CD4-positive, alpha-beta T cell treated with Interferon alpha-2 for 1 hour (primary cell): ENCODE measurements at regions not wholly inside any gene's neighbourhood (a gene's known extent, or its start where the extent isn't known, plus 50 kb on each side); places are given as distances from the start of the nearest gene placed in this dataset.
"Not testable (repeated sequence)": the region's sequence is repeated elsewhere in the genome, so short reads cannot be mapped to it uniquely, and the experiment has no call there.

Experiments
- DNase-seq, 2 donors: peaks; one replicate each; pipeline ENCODE4 v3.0.0-alpha.2; 2020 to 2022

DNA sequence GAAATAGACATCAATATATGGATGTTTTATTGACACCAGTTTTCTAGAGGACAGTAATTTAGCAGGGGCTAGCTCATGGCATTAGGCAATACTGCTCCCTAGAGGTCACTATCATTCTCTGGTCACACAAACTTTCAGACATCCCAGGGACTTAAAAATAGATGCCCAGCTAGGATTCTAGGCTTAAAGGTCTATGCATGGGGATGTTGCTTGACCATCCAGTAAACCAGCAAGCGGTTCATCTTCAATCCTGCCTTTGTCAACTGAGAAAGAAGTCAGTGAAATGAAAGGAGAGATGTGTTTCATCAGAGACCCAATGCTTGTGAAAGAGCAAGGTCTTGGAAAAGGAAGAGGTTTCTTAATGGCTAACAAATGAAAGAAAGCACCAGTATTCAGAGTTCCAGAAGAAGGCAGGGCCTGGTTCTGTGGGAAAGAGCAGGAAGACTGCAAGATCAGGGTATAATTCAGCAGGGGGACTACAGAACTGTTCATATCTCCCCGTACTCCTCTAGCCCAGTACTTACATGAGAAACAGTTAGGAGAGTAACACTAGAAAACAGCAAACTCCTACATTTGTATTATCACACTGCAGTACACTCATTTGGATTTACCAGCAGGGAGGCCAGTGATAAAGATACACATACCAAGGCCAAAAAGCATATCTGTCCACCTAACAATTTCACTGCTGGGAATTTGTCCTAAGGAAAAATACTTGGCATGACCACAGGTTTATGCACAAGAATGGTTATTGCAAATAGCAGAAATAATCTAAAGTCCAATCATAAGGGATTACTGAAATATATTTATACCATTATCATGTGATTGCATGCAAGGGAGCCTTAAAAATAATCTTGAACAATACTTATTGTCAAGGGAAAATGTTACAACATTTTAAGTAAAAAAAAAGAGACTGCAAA is 151.4 kb upstream of the LAMA2 start:
- DNase-seq = peak in 1 of 2 donors; percentile 3

DNA sequence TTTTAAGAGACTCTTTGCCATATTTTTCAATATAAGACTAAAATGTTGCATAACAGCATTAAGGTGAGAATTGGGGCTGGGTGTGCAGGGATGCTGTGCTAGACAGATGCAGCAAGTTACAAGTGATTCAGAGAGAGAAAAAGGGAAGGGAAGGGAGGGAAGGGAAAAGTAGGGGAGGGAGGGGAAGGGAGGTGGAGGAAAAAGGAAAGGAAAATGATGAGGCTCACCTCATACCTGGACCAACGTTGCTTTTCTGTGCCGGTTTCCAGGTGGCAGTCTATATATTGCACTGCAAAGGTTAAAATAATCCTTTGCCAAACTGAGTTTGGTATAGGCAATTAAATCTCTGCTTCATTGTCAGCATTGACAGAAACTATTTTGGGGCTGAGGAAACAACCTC is 155.4 kb upstream of the LAMA2 start:
- DNase-seq = no peak

DNA sequence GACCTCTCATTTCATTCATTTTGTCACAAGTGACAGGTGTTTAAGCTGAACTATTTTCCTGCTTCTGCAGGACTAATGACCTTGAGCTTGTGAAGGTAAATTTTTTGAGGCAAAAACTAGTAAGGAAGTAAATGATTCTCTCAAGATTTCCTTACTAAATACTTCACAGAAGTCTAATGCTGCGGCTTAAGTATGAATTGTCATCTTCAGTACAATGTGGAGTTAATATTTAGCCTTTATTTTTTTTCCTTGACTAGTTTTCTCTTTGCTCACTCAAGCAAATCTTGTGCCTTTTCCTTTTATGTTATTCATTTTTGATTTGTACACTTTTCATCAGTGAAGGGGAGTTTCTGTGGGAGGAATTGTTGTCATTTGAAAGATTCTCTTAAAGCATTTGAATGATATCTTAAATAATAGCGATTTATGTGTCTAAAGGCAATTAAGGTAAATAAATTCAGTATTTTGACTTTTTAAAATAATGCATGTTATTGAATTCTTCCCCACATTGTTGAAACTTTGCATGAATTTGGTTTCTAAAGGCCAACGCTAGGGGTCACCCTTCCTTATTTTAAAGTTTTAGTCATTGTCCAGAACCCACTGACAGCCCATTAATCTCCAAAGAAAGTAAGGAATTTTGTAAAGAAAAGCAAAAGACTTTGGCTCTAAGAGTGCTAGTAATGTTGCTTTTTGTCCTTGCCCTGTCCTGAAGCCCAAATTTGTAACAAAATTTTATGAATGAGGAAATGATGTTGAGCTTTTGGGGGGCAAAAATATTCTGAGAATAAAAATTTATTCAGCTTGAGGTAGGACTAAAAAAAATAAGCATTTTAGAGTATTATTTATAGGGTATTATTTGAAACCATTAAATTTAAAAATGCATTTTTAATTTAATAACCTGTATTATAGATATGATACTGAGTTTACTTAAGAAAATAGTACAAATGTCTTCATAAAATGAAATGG is 157.4 kb upstream of the LAMA2 start:
- peak in 1 of 2 donors; percentile 21 for DNase-seq

- DNase-seq = no peak
Observed at GRCh38 chr6:128724738-128725137, 158.2 kb upstream of the LAMA2 start.

GRCh38 chr6:128723667-128724066 is 159.3 kb upstream of the LAMA2 start:
- DNase-seq = no peak

GRCh38 chr6:128720891-128721290 is 162.0 kb upstream of the LAMA2 start:
- no peak for DNase-seq

- no peak for DNase-seq
Observed at GRCh38 chr6:128719786-128720185, 163.2 kb upstream of the LAMA2 start.

- DNase-seq = no peak
Observed at GRCh38 chr6:128713461-128713860, 169.5 kb upstream of the LAMA2 start.

- DNase-seq = no peak
Observed at GRCh38 chr6:128712898-128713297, 170.0 kb upstream of the LAMA2 start.

DNA sequence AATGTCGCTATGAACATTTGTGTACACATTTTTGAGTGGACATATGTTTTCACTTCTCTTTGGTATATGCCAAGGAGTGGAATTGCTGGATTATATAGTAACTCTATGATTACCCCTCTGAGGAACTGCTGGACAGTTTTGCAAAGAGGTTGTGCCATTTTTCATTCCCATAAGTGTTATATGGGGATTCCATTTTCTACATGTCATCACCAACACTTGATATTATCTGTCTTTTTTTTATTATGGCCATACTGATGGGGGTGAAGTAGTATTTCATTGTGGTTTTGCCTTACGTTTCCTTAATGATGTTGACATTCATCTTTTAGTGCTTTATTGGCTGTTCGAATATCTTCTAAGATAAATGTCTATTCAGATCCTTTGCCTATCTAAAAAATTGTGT is 171.8 kb upstream of the LAMA2 start:
- no peak for DNase-seq

- DNase-seq = no peak
Observed at GRCh38 chr6:128710315-128710714, 172.6 kb upstream of the LAMA2 start.

DNA sequence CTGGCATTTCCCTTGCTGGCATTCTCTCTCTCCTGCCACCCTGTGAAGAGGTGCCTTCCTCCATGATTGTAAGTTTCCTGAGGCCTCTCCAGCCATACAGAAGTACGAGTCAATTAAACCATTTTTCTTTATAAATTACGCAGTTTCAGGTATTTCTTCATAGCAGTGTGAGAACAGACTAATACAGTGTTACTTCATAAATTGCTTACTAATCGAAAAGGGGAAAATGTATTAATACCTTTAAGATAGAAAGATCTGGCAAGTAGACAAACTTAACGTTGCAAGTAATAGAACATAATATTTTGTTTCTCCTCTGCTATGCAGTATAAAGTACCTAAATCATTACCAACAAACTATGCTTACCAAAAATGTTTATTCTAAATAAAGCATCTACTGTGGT is 178.3 kb upstream of the LAMA2 start:
- DNase-seq = no peak

- DNase-seq = not testable (repeated sequence)
Observed at GRCh38 chr6:128703794-128704193, 179.1 kb upstream of the LAMA2 start.

GRCh38 chr6:128696691-128697689 is 176.6 kb upstream of the PTPRK start:
- no peak for DNase-seq

- no peak for DNase-seq
Observed at GRCh38 chr6:128694303-128695009, 174.1 kb upstream of the PTPRK start.

DNA sequence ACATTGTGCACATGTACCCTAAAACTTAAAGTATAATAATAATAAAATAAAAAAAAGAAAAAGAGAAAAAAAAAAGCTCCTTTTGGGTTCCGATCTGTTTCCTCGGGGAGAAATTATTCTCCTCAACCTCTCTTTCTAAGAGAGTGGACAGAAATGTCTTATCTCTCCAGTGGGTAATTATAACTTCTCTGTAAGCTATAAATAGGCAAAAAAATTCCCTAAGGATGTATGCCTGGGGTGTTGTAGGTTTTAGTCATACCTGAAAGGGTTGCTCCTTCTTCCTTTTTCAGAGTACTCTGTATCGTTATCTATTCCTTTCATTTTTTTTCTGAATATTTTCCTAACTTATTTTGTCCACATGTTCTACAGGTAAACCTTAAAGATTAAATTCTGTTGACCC is 169.7 kb upstream of the PTPRK start:
- no peak for DNase-seq

DNA sequence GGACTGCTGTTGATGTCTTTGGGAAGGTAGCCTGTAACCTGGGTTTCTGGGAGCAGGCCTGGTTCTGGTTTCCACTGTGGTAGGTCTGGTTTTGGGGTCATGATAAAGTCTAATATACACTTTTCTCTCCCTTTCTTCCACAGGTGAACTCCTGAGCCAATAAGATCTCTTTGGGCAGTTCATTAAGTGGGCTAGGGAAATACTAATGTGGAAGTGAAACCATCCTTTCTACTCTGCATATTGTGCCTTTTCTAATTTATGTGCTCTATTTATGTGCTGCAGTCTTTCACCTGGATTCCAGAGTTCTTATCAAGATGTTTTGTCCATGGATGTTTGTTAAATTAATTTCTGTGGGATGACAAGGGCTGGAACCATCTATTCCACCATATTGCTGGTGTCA is 165.7 kb upstream of the PTPRK start:
- DNase-seq = no peak

DNA sequence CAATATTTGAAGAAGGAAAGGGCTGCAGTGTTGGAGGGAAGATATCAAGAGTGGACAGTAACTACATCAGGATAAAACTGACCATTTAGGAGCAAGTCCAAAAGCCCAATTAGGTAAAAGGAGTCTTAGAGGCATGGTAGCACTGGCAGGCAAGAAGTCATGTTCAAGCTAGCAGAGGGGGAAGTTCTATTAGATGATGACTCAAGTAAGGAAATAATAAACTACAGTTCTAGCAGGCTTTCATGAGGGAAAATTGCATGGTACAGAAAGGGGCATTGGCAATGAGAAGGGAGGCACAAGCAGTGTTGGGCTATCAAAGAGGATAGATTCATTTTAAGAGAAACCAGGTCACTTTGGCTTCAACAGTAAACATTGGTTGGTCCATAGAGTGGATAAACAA is 156.1 kb upstream of the PTPRK start:
- no peak for DNase-seq

- DNase-seq = no peak
Observed at GRCh38 chr6:128672023-128672422, 151.6 kb upstream of the PTPRK start.

DNA sequence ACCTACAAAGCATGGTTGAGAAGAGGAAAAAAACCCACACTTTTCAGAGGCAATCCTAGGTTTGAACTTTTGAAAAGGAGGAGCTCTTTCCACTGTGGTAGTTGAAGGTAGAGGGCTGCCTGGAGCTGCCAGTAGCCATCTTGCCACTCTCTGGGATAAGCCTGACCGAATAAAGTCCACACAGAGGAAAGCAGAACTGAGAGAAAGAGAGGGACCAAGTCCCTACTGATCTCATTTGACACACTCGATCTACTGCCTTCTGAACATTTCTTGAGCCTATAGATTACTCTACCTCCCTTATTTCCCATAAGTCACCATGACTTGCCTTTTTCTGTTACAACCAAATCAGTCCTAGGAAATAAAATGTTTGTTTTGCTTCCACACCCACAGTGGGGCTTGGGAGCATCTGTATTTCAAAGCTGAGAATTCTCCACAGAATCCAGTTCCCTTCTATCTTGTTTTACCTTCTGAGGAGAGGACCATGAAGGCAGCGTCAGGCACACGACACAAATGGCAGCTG is 147.0 kb upstream of the PTPRK start:
- no peak for DNase-seq

DNA sequence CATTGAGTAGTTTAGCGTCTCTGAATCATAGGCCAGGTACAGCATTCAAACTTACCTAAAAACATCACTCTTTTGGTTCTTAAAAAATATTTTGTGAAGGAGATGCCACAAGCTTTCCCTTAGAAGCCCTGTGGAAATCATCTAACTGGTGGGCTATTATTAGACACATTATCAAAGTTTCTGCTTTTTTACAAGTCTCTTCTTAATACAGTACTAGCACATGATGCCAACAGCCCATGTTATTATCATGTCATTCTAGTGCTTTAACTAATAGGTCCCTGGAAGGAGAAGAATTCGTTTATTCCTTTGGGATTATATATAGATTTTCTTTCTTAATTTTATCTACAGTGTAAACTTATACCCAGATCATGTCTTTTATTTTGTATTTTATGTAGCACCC is 146.0 kb upstream of the PTPRK start:
- DNase-seq = no peak

- no peak for DNase-seq
Observed at GRCh38 chr6:128663238-128663637, 142.8 kb upstream of the PTPRK start.
